DOHH2 (cell line): ENCODE measurements at regions not wholly inside any gene's neighbourhood (a gene's known extent, or its start where the extent isn't known, plus 50 kb on each side); places are given as distances from the start of the nearest gene placed in this dataset.

Experiments
- EZH2phosphoT487 ChIP-seq: fragments of 200-600 bp; sonication (generic); IDR thresholded peaks from 2 replicates; pipeline ENCODE4 v1.6.1; 2017; ENCODE audit warnings: borderline replicate concordance, mild to moderate bottlenecking, antibody characterized with exemption, low read length, moderate library complexity, mixed read lengths
- TF ChIP-seq, protein P1 (sequence below): fragments of 200-600 bp; sonication (generic); IDR thresholded peaks from one replicate; pipeline ENCODE4 v1.5.1; 2014; ENCODE audit warnings: antibody characterized with exemption, mild to moderate bottlenecking, low read depth, low read length; ENCODE audit not compliant: poor library complexity, severe bottlenecking

DNA sequence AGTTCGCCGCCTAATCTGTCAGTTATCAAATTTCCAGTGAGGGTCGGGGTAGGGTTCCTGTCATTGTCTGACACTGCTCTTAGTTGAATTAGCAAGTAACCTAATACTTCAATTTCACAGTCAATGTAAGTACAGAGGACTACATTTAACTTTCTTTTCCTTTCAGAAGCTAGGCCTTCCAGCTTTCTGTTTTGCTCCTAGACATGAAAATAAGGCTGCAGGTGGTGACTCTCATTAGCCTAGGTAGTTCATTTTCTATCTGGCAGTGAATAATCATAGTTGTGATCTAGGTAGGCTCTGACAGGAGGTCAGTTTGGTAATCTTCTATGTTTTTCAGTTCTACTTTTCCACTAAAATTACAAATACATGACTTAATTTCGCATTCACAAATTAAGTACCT is 783.1 kb downstream of the MRPL39 start:
- TF ChIP-seq, protein P1, sequence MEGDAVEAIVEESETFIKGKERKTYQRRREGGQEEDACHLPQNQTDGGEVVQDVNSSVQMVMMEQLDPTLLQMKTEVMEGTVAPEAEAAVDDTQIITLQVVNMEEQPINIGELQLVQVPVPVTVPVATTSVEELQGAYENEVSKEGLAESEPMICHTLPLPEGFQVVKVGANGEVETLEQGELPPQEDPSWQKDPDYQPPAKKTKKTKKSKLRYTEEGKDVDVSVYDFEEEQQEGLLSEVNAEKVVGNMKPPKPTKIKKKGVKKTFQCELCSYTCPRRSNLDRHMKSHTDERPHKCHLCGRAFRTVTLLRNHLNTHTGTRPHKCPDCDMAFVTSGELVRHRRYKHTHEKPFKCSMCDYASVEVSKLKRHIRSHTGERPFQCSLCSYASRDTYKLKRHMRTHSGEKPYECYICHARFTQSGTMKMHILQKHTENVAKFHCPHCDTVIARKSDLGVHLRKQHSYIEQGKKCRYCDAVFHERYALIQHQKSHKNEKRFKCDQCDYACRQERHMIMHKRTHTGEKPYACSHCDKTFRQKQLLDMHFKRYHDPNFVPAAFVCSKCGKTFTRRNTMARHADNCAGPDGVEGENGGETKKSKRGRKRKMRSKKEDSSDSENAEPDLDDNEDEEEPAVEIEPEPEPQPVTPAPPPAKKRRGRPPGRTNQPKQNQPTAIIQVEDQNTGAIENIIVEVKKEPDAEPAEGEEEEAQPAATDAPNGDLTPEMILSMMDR, result no peak
- TF ChIP-seq EZH2phosphoT487, result no peak
